CD14-positive monocyte (primary cell): ENCODE measurements at regions not wholly inside any gene's neighbourhood (a gene's known extent, or its start where the extent isn't known, plus 50 kb on each side); places are given as distances from the start of the nearest gene placed in this dataset.

ENCODE experiments used
- DNase-seq, 3 donors: peaks; one replicate each; pipeline ENCODE4 v3.0.0-alpha.2; 2011 to 2022
- H2AFZ ChIP-seq: 2 replicates; pipeline ENCODE4 v1.6.0; 2012; ENCODE audit warnings: mild to moderate bottlenecking, low read depth, low read length, inconsistent platforms; ENCODE audit not compliant: insufficient read depth, poor library complexity, severe bottlenecking
- H3K27ac ChIP-seq, 2 donors: 1 replicate in 1 of 2; 2 replicates in 1 of 2; pipeline ENCODE4 v1.5.1; 2012 to 2013; ENCODE audit warnings: low read length in 2 of 2, control low read depth in 1 of 2, inconsistent platforms in 1 of 2, low read depth in 1 of 2, mild to moderate bottlenecking in 1 of 2
- H3K27me3 ChIP-seq, 2 donors: one replicate each; pipeline versions ENCODE4 v1.6.0 to v1.6.1; 2011 to 2013; ENCODE audit warnings: low read length in 2 of 2; ENCODE audit not compliant: control insufficient read depth in 2 of 2, insufficient read depth in 2 of 2
- H3K36me3 ChIP-seq, 2 donors: replicated peaks in 1 of 2; 1 replicate in 1 of 2; 2 replicates in 1 of 2; pipeline versions ENCODE4 v1.5.1 to v1.6.1; 2012 to 2013; ENCODE audit warnings: low read length in 2 of 2, control low read depth in 1 of 2, inconsistent platforms in 1 of 2, mild to moderate bottlenecking in 1 of 2; ENCODE audit not compliant: insufficient read depth in 2 of 2, control insufficient read depth in 1 of 2
- H3K4me1 ChIP-seq, 2 donors: 1 replicate in 1 of 2; 2 replicates in 1 of 2; pipeline versions ENCODE4 v1.5.1 to v1.6.1; 2012 to 2013; ENCODE audit warnings: low read length in 2 of 2, control low read depth in 1 of 2, inconsistent platforms in 1 of 2, mild to moderate bottlenecking in 1 of 2, moderate library complexity in 1 of 2; ENCODE audit not compliant: insufficient read depth in 2 of 2, control insufficient read depth in 1 of 2
- H3K4me2 ChIP-seq: replicated peaks from 2 replicates; pipeline ENCODE3; 2012; ENCODE audit warnings: low read length, moderate library complexity, mild to moderate bottlenecking; ENCODE audit not compliant: poor library complexity, severe bottlenecking; ENCODE audit errors: extremely low read depth
- H3K4me3 ChIP-seq, 3 experiments: fragments of 200-600 bp in 1 of 3; sonication (generic) in 1 of 3; replicated peaks in 1 of 3; 1 replicate in 2 of 3; 2 replicates in 1 of 3; pipeline ENCODE4 v1.5.1; 2011 to 2013; ENCODE audit warnings: low read length in 3 of 3, mild to moderate bottlenecking in 3 of 3, control low read depth in 2 of 3, low read depth in 2 of 3, inconsistent platforms in 1 of 3, moderate library complexity in 1 of 3
- H3K79me2 ChIP-seq: 2 replicates; pipeline ENCODE4 v1.6.0; 2012; ENCODE audit warnings: mild to moderate bottlenecking, control low read depth, inconsistent platforms, low read length, moderate library complexity; ENCODE audit not compliant: insufficient read depth
- H3K9ac ChIP-seq: 2 replicates; pipeline ENCODE4 v1.6.0; 2017; ENCODE audit warnings: low read length, mild to moderate bottlenecking; ENCODE audit not compliant: insufficient read depth, poor library complexity, severe bottlenecking
- H3K9me3 ChIP-seq, 2 donors: replicated peaks in 1 of 2; 1 replicate in 1 of 2; 2 replicates in 1 of 2; pipeline versions ENCODE4 v1.5.1 to v1.6.1; 2012 to 2013; ENCODE audit warnings: low read length in 2 of 2, control low read depth in 1 of 2; ENCODE audit not compliant: control insufficient read depth in 1 of 2, insufficient read depth in 1 of 2
- H4K20me1 ChIP-seq: 2 replicates; pipeline ENCODE4 v1.6.0; 2012; ENCODE audit warnings: mild to moderate bottlenecking, low read length, control low read depth, moderate library complexity; ENCODE audit not compliant: insufficient read depth
- H3K27ac Mint-ChIP-seq, 7 donors: one replicate each; pipeline ENCODE4 v1.8.0; 2020; ENCODE audit warnings: mild to moderate bottlenecking in 7 of 7, mixed read lengths in 7 of 7, moderate library complexity in 6 of 7, inconsistent platforms in 2 of 7
- H3K27me3 Mint-ChIP-seq, 3 donors: one replicate each; pipeline ENCODE4 v1.8.0; 2021 to 2022; ENCODE audit warnings: low read depth in 3 of 3, mild to moderate bottlenecking in 3 of 3, mixed read lengths in 3 of 3, moderate library complexity in 3 of 3, inconsistent platforms in 1 of 3
- H3K36me3 Mint-ChIP-seq, 2 donors: one replicate each; pipeline ENCODE4 v1.8.0; 2020; ENCODE audit warnings: mixed read lengths in 2 of 2, inconsistent platforms in 1 of 2, mild to moderate bottlenecking in 1 of 2
- H3K4me1 Mint-ChIP-seq: one replicate; pipeline ENCODE4 v1.8.0; 2020; ENCODE audit warnings: mild to moderate bottlenecking, mixed read lengths
- H3K4me3 Mint-ChIP-seq, 2 donors: one replicate each; pipeline ENCODE4 v1.8.0; 2020; ENCODE audit warnings: mild to moderate bottlenecking in 2 of 2, mixed read lengths in 2 of 2, moderate library complexity in 1 of 2
- H3K9me3 Mint-ChIP-seq, 7 donors: one replicate each; pipeline ENCODE4 v1.8.0; 2020 to 2022; ENCODE audit warnings: mixed read lengths in 7 of 7, mild to moderate bottlenecking in 6 of 7, moderate library complexity in 6 of 7, inconsistent platforms in 2 of 7
- CTCF ChIP-seq: fragments of 200-600 bp; IDR thresholded peaks from one replicate; pipeline ENCODE4 v1.8.0; 2022; ENCODE audit warnings: antibody characterized with exemption, mild to moderate bottlenecking
- WGBS: methylation state at CpG from one replicate; pipeline ENCODE4 v1.1.5; 2013; ENCODE audit warnings: missing lambda C conversion rate; ENCODE audit not compliant: insufficient coverage; 5-methylcytosine and 5-hydroxymethylcytosine counted together
- intact Hi-C, 2 donors: fragments of 100-400 bp; cut with micrococcal nuclease; formaldehyde crosslinking; loops; one replicate each; pipeline versions ENCODE4 v1.15.0 to v1.15.1; 2023

DNA sequence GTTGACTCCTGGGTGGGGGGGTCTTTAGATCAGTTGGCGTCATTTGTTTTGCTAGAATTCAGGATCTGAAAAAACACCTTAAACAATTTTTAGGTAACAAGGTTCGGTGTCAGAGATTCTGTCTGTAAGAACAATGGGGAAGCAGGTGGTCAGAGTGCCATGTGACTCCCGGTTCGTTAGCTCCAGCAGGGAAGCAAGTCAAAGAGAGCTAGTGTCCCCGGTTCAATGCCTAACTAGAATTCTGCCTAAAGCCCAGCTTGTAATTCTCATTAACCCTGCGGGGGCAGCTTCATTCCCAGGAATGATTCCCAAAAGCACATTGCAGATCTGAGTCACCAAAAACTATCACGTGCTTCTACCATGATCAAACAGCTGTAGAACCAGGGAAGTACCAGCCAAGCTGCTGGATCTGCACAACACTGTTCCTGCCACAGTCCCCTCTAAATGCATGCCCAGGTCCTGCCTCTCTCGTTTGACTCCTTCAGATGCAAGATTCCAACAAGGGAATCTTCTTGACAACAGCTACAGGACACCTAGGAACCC, 664.3 kb upstream of the CELF2 start:
- no peak for TF ChIP-seq CTCF

GRCh38 chr10:10359263-10359662, 658.4 kb upstream of the CELF2 start:
- Histone ChIP-seq H3K27me3 (no peaks in the 10 kb centered on the region), H3K9me3 (peaks cover 0 to 3% of the 10 kb centered on the region in 2 donors), H3K9ac (no peak overlapping the region), H3K4me2 (no peak overlapping the region), H3K4me3 (no peak overlapping the region), H3K4me1 (no peaks in the 10 kb centered on the region), H3K79me2 (no peaks in the 10 kb centered on the region), H4K20me1 (no peaks in the 10 kb centered on the region), H2AFZ (no peak overlapping the region), H3K27ac (no peak overlapping the region), H3K36me3 (no peaks in the 10 kb centered on the region)
- peaks cover 0 to 5% (median 1%) of the 10 kb centered on the region in 3 donors for H3K27me3 Mint-ChIP-seq
- no peaks in the 10 kb centered on the region for H3K4me1 Mint-ChIP-seq
- whole genome bisulfite sequencing, result no CpG with 5 or more reads among the region's 2 CpGs
- peaks cover 0 to 7% (median 2%) of the 10 kb centered on the region in 7 donors for H3K9me3 Mint-ChIP-seq
- intact Hi-C loops, result no loop called here
- no peaks in the 10 kb centered on the region for H3K36me3 Mint-ChIP-seq
- no peak for DNase-seq
- no peak overlapping the region for H3K27ac Mint-ChIP-seq
- TF ChIP-seq CTCF, result no peak
- no peak overlapping the region for H3K4me3 Mint-ChIP-seq

More for the DNA sequence above, 664.3 kb upstream of the CELF2 start:
- H2AFZ ChIP-seq, result no peak overlapping the region
- H3K9ac ChIP-seq, result no peak overlapping the region
- no peaks in the 10 kb centered on the region for H3K9me3 ChIP-seq
- no peaks in the 10 kb centered on the region for H3K27me3 ChIP-seq
- H3K27ac Mint-ChIP-seq, result no peak overlapping the region
- H3K9me3 Mint-ChIP-seq, result peaks cover 0 to 7% (median 0%) of the 10 kb centered on the region in 7 donors
- peaks cover 0 to 1% (median 0%) of the 10 kb centered on the region in 3 donors for H3K27me3 Mint-ChIP-seq
- H3K79me2 ChIP-seq, result no peaks in the 10 kb centered on the region
- WGBS, result 81% methylated on average over 4 of the region's 8 CpGs
- H4K20me1 ChIP-seq, result no peaks in the 10 kb centered on the region
- H3K4me3 Mint-ChIP-seq, result no peak overlapping the region
- H3K27ac ChIP-seq, result no peak overlapping the region
- H3K4me1 Mint-ChIP-seq, result no peaks in the 10 kb centered on the region
- no peaks in the 10 kb centered on the region for H3K4me1 ChIP-seq
- no peak overlapping the region for H3K4me2 ChIP-seq
- DNase-seq, result no peak
- no peak overlapping the region for H3K4me3 ChIP-seq
- H3K36me3 Mint-ChIP-seq, result no peaks in the 10 kb centered on the region
- intact Hi-C loops, result no loop called here
- no peaks in the 10 kb centered on the region for H3K36me3 ChIP-seq
